ENCODE measurements at regions not wholly inside any gene's neighbourhood (a gene's known extent, or its start where the extent isn't known, plus 50 kb on each side); places are given as distances from the start of the nearest gene placed in this dataset.

GRCh38 chr1:98059620-98060019 is 138.8 kb upstream of the DPYD start (continued):
- TF ChIP-seq ZBTB33 (IDR thresholded peaks at IDR 0.05) = no peak
- no peak for TF ChIP-seq TBL1XR1 (IDR thresholded peaks at IDR 0.05; ENCODE audit: low read depth, low read length)
- no peak for TF ChIP-seq EED (IDR thresholded peaks at IDR 0.05; ENCODE audit: low read depth)

GRCh38 chr1:98058676-98059075 is 137.8 kb upstream of the DPYD start:
- ChIA-PET RAD21 (ENCODE audit: unreplicated experiment) (no interaction called here), CTCF (interaction anchor here (0.7 to 1.2 kb wide), 4 partner anchors 317 to 920 kb away, joined by 3 to 4 read pairs (median 3); no protein-coding TSS in a partner anchor), POLR2A (no interaction called here), SMC1A (ENCODE audit: uncharacterized antibody, unreplicated experiment) (interaction anchor here (0.7 to 1.3 kb wide), 4 partner anchors 38 to 1073 kb away, joined by 3 read pairs; no protein-coding TSS in a partner anchor)
- ATAC-seq (no peak), DNase-seq (ENCODE audit: low read depth, low spot score) (no peak), FAIRE-seq (no peak)
- in situ Hi-C loops (cut with MboI) = loop anchor here (5.0 kb wide), 1 partner anchor 1086 kb away; no protein-coding TSS in a partner anchor
- Histone ChIP-seq H3K9me3 (replicated peaks; ENCODE audit: control insufficient read depth, insufficient read depth, low read length) (no peaks in the 10 kb centered on the region), H3K4me2 (ENCODE audit: control insufficient read depth, insufficient read depth) (no peak overlapping the region), H2AFZ (ENCODE audit: control insufficient read depth, low read depth, low read length) (no peak overlapping the region), H3K4me1 (ENCODE audit: control insufficient read depth, insufficient read depth, low read length) (no peaks in the 10 kb centered on the region), H3K4me3 (no peak overlapping the region), H3K27me3 (replicated peaks in 1 of 2; ENCODE audit: control insufficient read depth in 2 of 2, insufficient read depth in 2 of 2, low read length in 1 of 2) (no peaks in the 10 kb centered on the region; a peak in 1 of 4 replicates), H3K36me3 (ENCODE audit: control insufficient read depth in 2 of 2, insufficient read depth in 2 of 2, low read length in 1 of 2) (no peaks in the 10 kb centered on the region), H4K20me1 (ENCODE audit: control insufficient read depth, insufficient read depth) (no peaks in the 10 kb centered on the region), H3K27ac (ENCODE audit: control insufficient read depth, insufficient read depth) (no peak overlapping the region), H3K79me2 (ENCODE audit: control insufficient read depth, insufficient read depth, low read length) (no peaks in the 10 kb centered on the region), H3K9ac (ENCODE audit: control insufficient read depth, insufficient read depth, low read length) (no peak overlapping the region)
- intact Hi-C loops (cut with micrococcal nuclease; ENCODE audit: unreplicated experiment) = loop anchor here (10.0 kb wide), 1 partner anchor 1824 kb away; no protein-coding TSS in a partner anchor
- BruUV-seq (replicated peaks) = no TSS peak
- WGBS (ENCODE audit: insufficient coverage, insufficient replicate concordance, low lambda C conversion rate, missing lambda C conversion rate) = 37% methylated on average over 2 of the region's 2 CpGs
- TF ChIP-seq STAT1 (conservative IDR thresholded peaks at IDR 0.05) (no peak), MTA3 (IDR thresholded peaks at IDR 0.05; ENCODE audit: borderline replicate concordance, low read length) (no peak), PML (IDR thresholded peaks at IDR 0.05; ENCODE audit: low read length) (no peak), RB1 (IDR thresholded peaks at IDR 0.05; ENCODE audit: borderline replicate concordance) (no peak), WRNIP1 (IDR thresholded peaks at IDR 0.05; ENCODE audit: borderline replicate concordance, low read depth, low read length) (no peak), EGR1 (IDR thresholded peaks at IDR 0.05; ENCODE audit: borderline replicate concordance in 1 of 2, low read depth in 2 of 2, low read length in 2 of 2) (no peak), PKNOX1 (IDR thresholded peaks at IDR 0.05) (no peak), RAD21 (IDR thresholded peaks at IDR 0.05; ENCODE audit: insufficient read depth, low read depth, low read length) (no peak), KLF5 (IDR thresholded peaks at IDR 0.05; ENCODE audit: partially characterized antibody) (no peak), MXI1 (IDR thresholded peaks at IDR 0.05; ENCODE audit: low read depth, low read length) (no peak), ZNF384 (IDR thresholded peaks at IDR 0.05; ENCODE audit: borderline replicate concordance, low read depth, low read length) (no peak), SUZ12 (IDR thresholded peaks at IDR 0.05; ENCODE audit: unreplicated experiment) (no peak)

Measured in GM12878 (cell line).